HG02623 (cell line): ENCODE measurements at regions not wholly inside any gene's neighbourhood (a gene's known extent, or its start where the extent isn't known, plus 50 kb on each side); places are given as distances from the start of the nearest gene placed in this dataset.
"Not testable (repeated sequence)": the region's sequence is repeated elsewhere in the genome, so short reads cannot be mapped to it uniquely, and the experiment has no call there.

Experiments used
- ATAC-seq: cut with Tn5 transposase; IDR thresholded peaks from one replicate; pipeline ENCODE4 v1.9.1; 2021; ENCODE audit warnings: moderate library complexity; ENCODE audit not compliant: unreplicated experiment

- not testable (repeated sequence) for ATAC-seq
Measured at GRCh38 chr7:55743454-55743717, 119.2 kb downstream of the SEPTIN14 start.

- not testable (repeated sequence) for ATAC-seq
Measured at GRCh38 chr7:55742651-55743453, 119.7 kb downstream of the SEPTIN14 start.

GRCh38 chr7:55741721-55742631 lies 120.6 kb downstream of the SEPTIN14 start:
- ATAC-seq = not testable (repeated sequence)

GRCh38 chr7:55740633-55741250 lies 121.8 kb downstream of the SEPTIN14 start:
- ATAC-seq = not testable (repeated sequence)

GRCh38 chr7:55740053-55740452 lies 122.5 kb downstream of the SEPTIN14 start:
- not testable (repeated sequence) for ATAC-seq

- ATAC-seq = not testable (repeated sequence)
Measured at GRCh38 chr7:55736641-55737221, 125.8 kb downstream of the SEPTIN14 start.

- no peak for ATAC-seq
Measured at GRCh38 chr7:55733241-55734140, 129.1 kb downstream of the SEPTIN14 start.

- ATAC-seq = no peak
Measured at GRCh38 chr7:55731931-55732330, 130.6 kb downstream of the SEPTIN14 start.

GRCh38 chr7:55730197-55730596 lies 132.4 kb downstream of the SEPTIN14 start:
- ATAC-seq = no peak

- ATAC-seq = no peak
Measured at GRCh38 chr7:55723621-55723941, 139.0 kb downstream of the SEPTIN14 start.

- ATAC-seq = peak; percentile 95
Measured at GRCh38 chr7:55722874-55723620, 139.5 kb downstream of the SEPTIN14 start.

- not testable (repeated sequence) for ATAC-seq
Measured at GRCh38 chr7:55721004-55721403, 141.5 kb downstream of the SEPTIN14 start.

GRCh38 chr7:55715247-55715867 lies 143.1 kb upstream of the VOPP1 start:
- not testable (repeated sequence) for ATAC-seq

GRCh38 chr7:55714370-55714769 lies 142.1 kb upstream of the VOPP1 start:
- not testable (repeated sequence) for ATAC-seq

GRCh38 chr7:55710312-55710711 lies 138.0 kb upstream of the VOPP1 start:
- not testable (repeated sequence) for ATAC-seq

- not testable (repeated sequence) for ATAC-seq
Measured at GRCh38 chr7:55708028-55708427, 135.7 kb upstream of the VOPP1 start.

- not testable (repeated sequence) for ATAC-seq
Measured at GRCh38 chr7:55707410-55707809, 135.1 kb upstream of the VOPP1 start.

- ATAC-seq = not testable (repeated sequence)
Measured at GRCh38 chr7:55706451-55707195, 134.3 kb upstream of the VOPP1 start.
